Endothelial cell of umbilical vein (primary cell): ENCODE measurements at regions not wholly inside any gene's neighbourhood (a gene's known extent, or its start where the extent isn't known, plus 50 kb on each side); places are given as distances from the start of the nearest gene placed in this dataset.

Source experiments
- BruUV-seq: library from RNA; stranded (reverse); fragments of 400-500 nt; replicated peaks from 2 replicates; lab custom pipeline; 2021; lab: Mats Ljungman, UMichigan
- CTCF ChIA-PET: fragments of 300-600, 350-600 bp; sonication (Branson Sonifier 250); formaldehyde crosslinking; loops from one replicate; lab custom pipeline; 2021; ENCODE audit warnings: antibody characterized with exemption, inconsistent platforms; lab: Charles Lee
- POLR2A ChIA-PET: fragments of 300-600, 350-600 bp; sonication (Branson Sonifier 250); formaldehyde crosslinking; loops from one replicate; lab custom pipeline; 2021; ENCODE audit warnings: antibody characterized with exemption, inconsistent platforms; lab: Charles Lee
- DNase-seq: peaks from one replicate; pipeline ENCODE4 v3.0.0-alpha.2; 2011; ENCODE audit warnings: low read depth, low spot score
- FAIRE-seq: peaks from 2 replicates; lab custom pipeline; 2011; peaks lifted over from hg19 to GRCh38; lab: Jason Lieb, UNC
- H2AFZ ChIP-seq: 2 replicates; pipeline ENCODE4 v1.6.0; 2012; ENCODE audit warnings: low read depth, low read length, control low read depth, inconsistent platforms
- H3K27ac ChIP-seq: 2 replicates; pipeline ENCODE4 v1.5.1; 2011; ENCODE audit warnings: low read depth, mild to moderate bottlenecking, control low read depth, low read length, moderate library complexity; ENCODE audit not compliant: insufficient read depth
- H3K27me3 ChIP-seq, 2 experiments: 2 replicates each; pipeline versions ENCODE4 v1.6.0 to v1.6.1; 2011; ENCODE audit warnings: low read length in 2 of 2, mixed read lengths in 1 of 2; ENCODE audit not compliant: control insufficient read depth in 2 of 2, insufficient read depth in 2 of 2
- H3K36me3 ChIP-seq, 2 experiments: 2 replicates in 1 of 2; 3 replicates in 1 of 2; pipeline ENCODE4 v1.5.1; 2011; ENCODE audit warnings: low read length in 2 of 2, mild to moderate bottlenecking in 1 of 2, moderate library complexity in 1 of 2; ENCODE audit not compliant: control insufficient read depth in 2 of 2, insufficient read depth in 2 of 2; ENCODE audit errors: extremely low read depth in 1 of 2
- H3K4me1 ChIP-seq: 3 replicates; pipeline ENCODE4 v1.5.1; 2011; ENCODE audit warnings: mild to moderate bottlenecking, low read length; ENCODE audit not compliant: control insufficient read depth, insufficient read depth; ENCODE audit errors: extremely low read depth
- H3K4me2 ChIP-seq: 2 replicates; pipeline ENCODE4 v1.6.1; 2011; ENCODE audit warnings: low read length, control low read depth, mixed read lengths; ENCODE audit not compliant: insufficient read depth
- H3K4me3 ChIP-seq, 3 experiments: fragments of 200-600 bp in 1 of 3; sonication (generic), shearing (Covaris generic) in 1 of 3; replicated peaks in 1 of 3; 2 replicates each; pipeline ENCODE4 v1.5.1; 2011 to 2016; ENCODE audit warnings: control low read depth in 3 of 3, low read length in 3 of 3, mild to moderate bottlenecking in 2 of 3, inconsistent platforms in 1 of 3, low read depth in 1 of 3, moderate library complexity in 1 of 3; ENCODE audit not compliant: insufficient read depth in 1 of 3
- H3K79me2 ChIP-seq: 2 replicates; pipeline ENCODE4 v1.6.0; 2012; ENCODE audit warnings: low read length, inconsistent platforms; ENCODE audit not compliant: control insufficient read depth, insufficient read depth
- H3K9ac ChIP-seq: replicated peaks from 2 replicates; pipeline ENCODE3; 2011; ENCODE audit warnings: low read length, control low read depth; ENCODE audit not compliant: insufficient read depth; ENCODE audit errors: extremely low read depth
- H3K9me1 ChIP-seq: replicated peaks from 3 replicates; pipeline ENCODE4 v1.6.0; 2011; ENCODE audit warnings: mild to moderate bottlenecking, low read length; ENCODE audit not compliant: control insufficient read depth, insufficient read depth; ENCODE audit errors: extremely low read depth
- H3K9me3 ChIP-seq: replicated peaks from 2 replicates; pipeline ENCODE4 v1.5.1; 2012; ENCODE audit warnings: low read length, inconsistent platforms; ENCODE audit not compliant: control insufficient read depth, insufficient read depth
- H4K20me1 ChIP-seq: replicated peaks from 2 replicates; pipeline ENCODE3; 2011; ENCODE audit warnings: mild to moderate bottlenecking, low read length; ENCODE audit not compliant: control insufficient read depth, insufficient read depth; ENCODE audit errors: extremely low read depth
- CTCF ChIP-seq, 2 donors: IDR thresholded peaks; 1 replicate in 1 of 2; 2 replicates in 1 of 2; pipeline ENCODE4 v1.5.1; 2011; ENCODE audit warnings: low read length in 2 of 2, mild to moderate bottlenecking in 2 of 2, moderate library complexity in 2 of 2, control low read depth in 1 of 2, inconsistent platforms in 1 of 2, low read depth in 1 of 2; ENCODE audit not compliant: insufficient read depth in 1 of 2; ENCODE audit errors: extremely low read depth in 1 of 2
- EZH2 ChIP-seq: IDR thresholded peaks from 2 replicates; pipeline ENCODE4 v1.6.1; 2012; ENCODE audit warnings: borderline replicate concordance, low read depth, mild to moderate bottlenecking, moderate library complexity, low read length, inconsistent platforms; ENCODE audit not compliant: severe bottlenecking
- FOS ChIP-seq: IDR thresholded peaks from 2 replicates; pipeline ENCODE4 v1.6.1; 2011; ENCODE audit warnings: mild to moderate bottlenecking, low read length, moderate library complexity, borderline replicate concordance; ENCODE audit not compliant: insufficient read depth
- GATA2 ChIP-seq: IDR thresholded peaks from 2 replicates; pipeline ENCODE4 v1.7.0; 2011; ENCODE audit warnings: low read depth, mild to moderate bottlenecking, moderate library complexity, mixed read lengths, low read length; ENCODE audit not compliant: insufficient read length, insufficient read depth
- JUN ChIP-seq: IDR thresholded peaks from 2 replicates; pipeline ENCODE4 v1.6.1; 2011; ENCODE audit warnings: borderline replicate concordance, low read depth; ENCODE audit not compliant: insufficient read length, insufficient read depth
- MAX ChIP-seq: IDR thresholded peaks from 2 replicates; pipeline ENCODE4 v1.6.1; 2011; ENCODE audit not compliant: insufficient read depth, insufficient read length
- MYC ChIP-seq: IDR thresholded peaks from one replicate; pipeline ENCODE4 v1.6.1; 2011; ENCODE audit warnings: mild to moderate bottlenecking, low read depth, low read length
- POLR2A ChIP-seq: IDR thresholded peaks from 2 replicates; pipeline ENCODE4 v1.6.1; 2012; ENCODE audit warnings: low read depth, mild to moderate bottlenecking, control low read depth, low read length
- POLR2AphosphoS5 ChIP-seq: IDR thresholded peaks from 2 replicates; pipeline ENCODE4 v1.6.1; 2012; ENCODE audit warnings: low read depth, mild to moderate bottlenecking, control low read depth, low read length, moderate library complexity; ENCODE audit not compliant: insufficient read depth
- dilution Hi-C: fragments of 300-500 bp; cut with MboI; formaldehyde crosslinking; loops from one replicate; pipeline ENCODE4 v1.15.0; 2019; ENCODE audit warnings: low sequenced_read_pairs; ENCODE audit not compliant: extremely low pct_ligation_motif_present
- intact Hi-C: fragments of 100-400 bp; cut with micrococcal nuclease; formaldehyde crosslinking; loops from one replicate; pipeline ENCODE4 v1.10.0; 2022

- no peak for FAIRE-seq
- H3K4me1 ChIP-seq: no peaks in the 10 kb centered on the region
- no peaks in the 10 kb centered on the region for H3K36me3 ChIP-seq
- H3K27ac ChIP-seq: no peak overlapping the region
- H3K9me3 ChIP-seq: no peaks in the 10 kb centered on the region
- ChIA-PET CTCF (interaction anchor here (1.0 to 3.0 kb wide), 5 partner anchors 24 to 347 kb away, joined by 3 to 22 read pairs (median 3); no protein-coding TSS in a partner anchor), POLR2A (no interaction called here)
- H3K4me3 ChIP-seq: no peak overlapping the region
- H2AFZ ChIP-seq: no peak overlapping the region
- intact Hi-C loops (loop anchor here (1.0 to 2.0 kb wide), 3 partner anchors 41 to 466 kb away; no protein-coding TSS in a partner anchor), dilution Hi-C loops (no loop called here)
- H3K4me2 ChIP-seq: no peak overlapping the region
- H3K79me2 ChIP-seq: no peaks in the 10 kb centered on the region
- TF ChIP-seq MYC: no peak
- TF ChIP-seq POLR2AphosphoS5: no peak
- TF ChIP-seq MAX: no peak
- no peak for TF ChIP-seq FOS
- H3K27me3 ChIP-seq: peaks cover 0 to 2% of the 10 kb centered on the region in 2 experiments
- no peaks in the 10 kb centered on the region for H4K20me1 ChIP-seq
- no TSS peak for BruUV-seq
- H3K9me1 ChIP-seq: no peaks in the 10 kb centered on the region
- no peak for DNase-seq
- no peak overlapping the region for H3K9ac ChIP-seq
Measured at GRCh38 chr3:117059956-117060270, 350.3 kb downstream of the TUSC7 start.

GRCh38 chr3:117063930-117064329, 354.4 kb downstream of the TUSC7 start:
- dilution Hi-C loops: no loop called here

More at GRCh38 chr3:117063930-117064329, 354.4 kb downstream of the TUSC7 start:
- Histone ChIP-seq H3K4me3 (no peak overlapping the region), H3K9me1 (no peaks in the 10 kb centered on the region), H3K36me3 (no peaks in the 10 kb centered on the region), H2AFZ (no peak overlapping the region), H3K4me1 (no peaks in the 10 kb centered on the region), H3K79me2 (no peaks in the 10 kb centered on the region), H3K27ac (no peak overlapping the region), H4K20me1 (no peaks in the 10 kb centered on the region), H3K9me3 (no peaks in the 10 kb centered on the region), H3K27me3 (peaks cover 0 to 2% of the 10 kb centered on the region in 2 experiments), H3K4me2 (no peak overlapping the region), H3K9ac (no peak overlapping the region)
- FAIRE-seq: no peak
- intact Hi-C loops: no loop called here
- CTCF ChIA-PET: interaction anchor here (1.0 kb wide), 1 partner anchor 45 kb away, joined by 4 read pairs; no protein-coding TSS in a partner anchor
- no TSS peak for BruUV-seq
- TF ChIP-seq CTCF (IDR thresholded peaks at IDR 0.05; ENCODE audit: extremely low read depth in 1 of 2, insufficient read depth in 1 of 2, low read depth in 1 of 2, low read length in 2 of 2): no peak
- TF ChIP-seq JUN: no peak
- TF ChIP-seq MYC: no peak
- TF ChIP-seq POLR2A: no peak
- TF ChIP-seq MAX: no peak
- TF ChIP-seq GATA2: no peak
- no peak for TF ChIP-seq FOS
- TF ChIP-seq EZH2: no peak
- no peak for TF ChIP-seq POLR2AphosphoS5
- POLR2A ChIA-PET: no interaction called here
- no peak for DNase-seq
